Pancreas (tissue), 10 donors: ENCODE measurements at regions not wholly inside any gene's neighbourhood (a gene's known extent, or its start where the extent isn't known, plus 50 kb on each side); places are given as distances from the start of the nearest gene placed in this dataset.

ENCODE experiments used
- ATAC-seq, 4 donors: fragments of 200-7000 bp; cut with Tn5 transposase; one replicate each; pipeline versions ENCODE4 v1.8.0 to v1.9.1; 2020; ENCODE audit warnings: mild to moderate bottlenecking in 4 of 4, moderate library complexity in 4 of 4
- DNase-seq, 6 donors: peaks; one replicate each; pipeline ENCODE4 v3.0.0-alpha.2; 2020
- FAIRE-seq: peaks from 2 replicates; lab custom pipeline; 2012; peaks lifted over from hg19 to GRCh38; lab: Jason Lieb, UNC
- H3K27ac ChIP-seq, 4 donors: fragments of 200-600 bp; sonication (generic); 1 replicate in 3 of 4; 2 replicates in 1 of 4; pipeline versions ENCODE4 v1.5.0 to v1.8.0; 2020
- H3K27me3 ChIP-seq, 4 donors: fragments of 200-600 bp; one replicate each; pipeline ENCODE4 v1.8.0; 2021
- H3K36me3 ChIP-seq, 3 donors: fragments of 200-600 bp; sonication (generic) in 1 of 3; one replicate each; pipeline versions ENCODE4 v1.5.0 to v1.8.0; 2020 to 2021
- H3K4me1 ChIP-seq, 3 donors: fragments of 200-600 bp; one replicate each; pipeline ENCODE4 v1.8.0; 2021
- H3K4me3 ChIP-seq, 4 donors: fragments of 200-600 bp; sonication (generic) in 2 of 4; one replicate each; pipeline versions ENCODE4 v1.5.0 to v1.8.0; 2020 to 2021
- H3K9me3 ChIP-seq, 4 donors: fragments of 200-600 bp; one replicate each; pipeline ENCODE4 v1.8.0; 2021
- WGBS, 2 donors: extraction: QIAGEN DNeasy Blood & Tissue Kit; methylation state at CpG; one replicate each; pipeline ENCODE4 v1.1.7; 2013; 5-methylcytosine and 5-hydroxymethylcytosine counted together
- intact Hi-C, 3 donors: fragments of 100-400 bp; cut with DNase I; formaldehyde crosslinking; loops; one replicate each; pipeline versions ENCODE4 v1.11.1 to v1.14.2; 2022
- TF ChIP-seq, protein P1 (sequence below), 4 donors: fragments of 200-600 bp; sonication (generic) in 3 of 4; IDR thresholded peaks; one replicate each; pipeline versions ENCODE4 v1.5.0 to v1.8.0; 2021; ENCODE audit warnings: antibody characterized with exemption in 4 of 4
- donor health status: healthy with polysubstance abuse.
- donor health status: DM: no; HTN: no; CAD: no; lungs with moderate emphysema.
- donor health status: DM: no; HTN: no; CAD: no.
- donor health status: control.
- donor health status: control.
- donor health status: Bipolar disorder and iron deficiency.
- donor health status: DM: yes; HTN: yes; CAD: no.
- donor health status: DM: no; HTN: no; CAD: no.
- donor health status: DM: no; HTN: no; CAD: no.
- donor health status: DM: yes; HTN: yes; CAD: no.

DNA sequence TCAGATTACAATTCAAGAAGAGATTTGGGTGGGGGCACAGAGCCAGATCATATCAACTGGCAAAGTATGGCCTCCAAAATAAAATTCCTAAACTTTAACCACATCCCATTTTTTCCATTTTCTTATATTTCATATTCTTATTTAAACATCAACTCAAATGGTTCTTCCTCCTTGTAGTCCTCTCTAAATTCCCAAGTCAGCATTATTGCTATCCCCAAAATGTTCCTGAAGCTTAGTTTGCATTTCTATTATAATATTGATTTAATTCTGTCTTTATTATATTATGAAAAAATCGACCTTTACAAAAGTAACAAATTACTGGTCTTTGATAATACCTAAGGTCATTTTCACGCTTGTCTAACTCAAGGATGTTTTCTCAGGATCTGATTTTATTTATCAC lies 67.5 kb downstream of the NPY1R start:
- TF ChIP-seq, protein P1, sequence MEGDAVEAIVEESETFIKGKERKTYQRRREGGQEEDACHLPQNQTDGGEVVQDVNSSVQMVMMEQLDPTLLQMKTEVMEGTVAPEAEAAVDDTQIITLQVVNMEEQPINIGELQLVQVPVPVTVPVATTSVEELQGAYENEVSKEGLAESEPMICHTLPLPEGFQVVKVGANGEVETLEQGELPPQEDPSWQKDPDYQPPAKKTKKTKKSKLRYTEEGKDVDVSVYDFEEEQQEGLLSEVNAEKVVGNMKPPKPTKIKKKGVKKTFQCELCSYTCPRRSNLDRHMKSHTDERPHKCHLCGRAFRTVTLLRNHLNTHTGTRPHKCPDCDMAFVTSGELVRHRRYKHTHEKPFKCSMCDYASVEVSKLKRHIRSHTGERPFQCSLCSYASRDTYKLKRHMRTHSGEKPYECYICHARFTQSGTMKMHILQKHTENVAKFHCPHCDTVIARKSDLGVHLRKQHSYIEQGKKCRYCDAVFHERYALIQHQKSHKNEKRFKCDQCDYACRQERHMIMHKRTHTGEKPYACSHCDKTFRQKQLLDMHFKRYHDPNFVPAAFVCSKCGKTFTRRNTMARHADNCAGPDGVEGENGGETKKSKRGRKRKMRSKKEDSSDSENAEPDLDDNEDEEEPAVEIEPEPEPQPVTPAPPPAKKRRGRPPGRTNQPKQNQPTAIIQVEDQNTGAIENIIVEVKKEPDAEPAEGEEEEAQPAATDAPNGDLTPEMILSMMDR (IDR thresholded peaks at IDR 0.05): no peak
- 34 to 54% methylated on average over 2 of the region's 2 CpGs for WGBS, 2 donors
- Histone ChIP-seq H3K4me1 (no peaks in the 10 kb centered on the region), H3K9me3 (no peaks in the 10 kb centered on the region), H3K27me3 (no peaks in the 10 kb centered on the region), H3K36me3 (no peaks in the 10 kb centered on the region), H3K4me3 (no peak overlapping the region), H3K27ac (no peak overlapping the region)
- no peak for FAIRE-seq
- intact Hi-C loops: no loop called here
- no peak for ATAC-seq
- DNase-seq: no peak

DNA sequence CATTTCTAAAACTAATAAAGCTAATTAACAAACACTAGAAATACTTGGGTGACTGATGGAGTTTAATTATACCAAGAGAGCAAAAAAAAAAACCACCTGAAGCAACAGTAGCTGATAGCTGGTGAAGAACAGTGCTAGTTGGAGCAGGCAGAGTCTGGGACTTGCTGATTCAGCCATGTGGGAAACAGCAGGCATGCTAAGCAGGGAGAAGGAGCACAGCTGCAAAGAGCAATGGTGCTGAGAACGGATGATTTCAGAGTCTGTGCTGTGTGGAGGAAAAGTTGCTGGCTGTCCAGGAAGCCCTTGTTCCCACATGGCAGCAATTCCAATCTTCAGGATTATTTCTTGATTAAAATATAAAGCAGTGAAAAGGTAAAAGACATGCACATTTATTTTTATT lies 68.8 kb downstream of the NPY1R start:
- no peaks in the 10 kb centered on the region for H3K9me3 ChIP-seq
- DNase-seq (no peak), ATAC-seq (no peak), FAIRE-seq (no peak)
- no peaks in the 10 kb centered on the region for H3K36me3 ChIP-seq
- no peak overlapping the region for H3K27ac ChIP-seq
- WGBS, 2 donors: 5 to 6% methylated on average over 1 of the region's 1 CpG
- H3K27me3 ChIP-seq: no peaks in the 10 kb centered on the region
- TF ChIP-seq, protein P1 (IDR thresholded peaks at IDR 0.05): no peak
- no peak overlapping the region for H3K4me3 ChIP-seq
- no peaks in the 10 kb centered on the region for H3K4me1 ChIP-seq
- intact Hi-C loops: no loop called here

DNA sequence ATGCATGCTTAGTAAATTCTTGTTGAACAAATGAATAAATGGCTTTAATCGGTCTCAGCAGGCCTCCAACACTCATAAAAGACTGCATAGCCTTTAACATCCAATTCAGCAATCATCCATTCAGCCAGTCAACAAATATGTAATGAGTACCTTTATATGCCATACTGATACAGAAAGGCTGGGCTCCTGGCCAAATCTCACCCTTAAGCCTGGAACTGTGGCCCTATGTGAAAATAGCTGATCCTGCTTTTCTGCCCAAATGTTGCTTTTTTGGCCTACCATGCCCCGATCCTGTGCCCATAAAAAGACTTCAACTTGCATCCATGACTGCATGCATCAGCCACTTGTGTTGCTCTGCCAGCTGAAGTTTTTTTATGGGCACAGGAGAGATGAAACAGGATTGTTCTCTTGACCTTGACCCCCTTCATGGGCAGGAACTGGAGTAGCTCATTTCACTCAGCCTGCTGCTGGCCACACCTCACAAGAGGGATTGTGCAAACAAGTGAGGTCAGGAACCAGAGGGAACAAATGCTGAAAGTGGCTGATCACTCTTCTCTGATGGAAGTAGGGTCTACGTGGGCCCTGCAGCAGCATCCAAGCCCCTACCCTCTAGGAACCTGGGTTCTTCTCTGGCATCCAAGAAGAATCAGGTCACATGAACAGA lies 75.6 kb downstream of the NPY1R start:
- Histone ChIP-seq H3K4me3 (no peak overlapping the region), H3K4me1 (no peaks in the 10 kb centered on the region), H3K36me3 (no peaks in the 10 kb centered on the region), H3K27me3 (no peaks in the 10 kb centered on the region), H3K9me3 (no peaks in the 10 kb centered on the region), H3K27ac (no peak overlapping the region)
- ATAC-seq (no peak), FAIRE-seq (no peak), DNase-seq (no peak)
- WGBS, 2 donors: 49 to 66% methylated on average over 3 of the region's 3 CpGs
- intact Hi-C loops: no loop called here
- TF ChIP-seq, protein P1 (IDR thresholded peaks at IDR 0.05): no peak

DNA sequence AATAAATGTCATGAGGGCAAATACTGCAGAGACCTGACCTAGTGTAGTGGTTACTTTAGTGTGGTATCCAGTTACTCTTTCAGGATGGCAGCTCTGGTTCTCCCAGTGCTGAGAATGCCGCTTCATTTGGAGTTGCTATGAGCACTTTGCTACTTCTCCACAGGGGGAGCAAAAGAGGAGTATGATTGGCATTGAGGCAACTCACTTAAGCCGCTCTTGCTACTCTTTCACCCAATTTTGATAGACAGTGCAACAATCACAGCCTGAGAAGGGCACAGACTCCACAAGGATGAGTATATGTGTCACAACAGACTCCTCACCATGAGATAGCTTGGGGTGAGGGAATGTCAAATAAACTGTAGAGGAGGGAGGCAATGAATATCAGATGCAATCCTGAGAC lies 81.2 kb downstream of the NPY1R start:
- 44 to 70% methylated on average over 2 of the region's 2 CpGs for WGBS, 2 donors
- ATAC-seq: no peak
- no peak for DNase-seq
- no peaks in the 10 kb centered on the region for H3K27me3 ChIP-seq
- FAIRE-seq: no peak
- TF ChIP-seq, protein P1 (IDR thresholded peaks at IDR 0.05): no peak
- intact Hi-C loops: no loop called here
- no peak overlapping the region for H3K4me3 ChIP-seq
- H3K36me3 ChIP-seq: no peaks in the 10 kb centered on the region
- H3K4me1 ChIP-seq: no peaks in the 10 kb centered on the region
- H3K9me3 ChIP-seq: no peaks in the 10 kb centered on the region
- no peak overlapping the region for H3K27ac ChIP-seq

DNA sequence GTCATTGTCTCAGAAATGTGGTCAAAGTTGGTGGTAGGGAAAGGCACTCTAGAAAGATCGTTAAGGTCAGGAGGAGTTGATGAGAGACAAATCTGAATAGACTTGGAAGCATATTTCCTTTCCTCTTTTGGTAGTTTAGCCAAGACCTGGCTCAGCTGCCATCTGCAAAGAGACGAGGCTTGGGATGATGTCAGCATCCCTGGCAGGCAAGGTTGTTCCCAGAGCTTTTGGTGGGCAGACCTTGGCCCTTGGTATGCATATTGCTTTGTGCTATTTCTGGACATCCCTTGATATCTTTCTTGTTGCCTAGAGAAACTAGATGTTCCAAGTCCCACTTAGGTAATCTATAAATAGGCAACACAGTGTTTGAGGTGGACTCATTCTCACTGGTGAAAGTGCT lies 82.4 kb upstream of the NAF1 start:
- no peaks in the 10 kb centered on the region for H3K27me3 ChIP-seq
- DNase-seq (no peak), FAIRE-seq (no peak), ATAC-seq (no peak)
- no peaks in the 10 kb centered on the region for H3K9me3 ChIP-seq
- H3K4me1 ChIP-seq: no peaks in the 10 kb centered on the region
- H3K36me3 ChIP-seq: no peaks in the 10 kb centered on the region
- no peak overlapping the region for H3K4me3 ChIP-seq
- intact Hi-C loops: no loop called here
- WGBS, 2 donors: 34 to 51% methylated on average over 2 of the region's 2 CpGs
- TF ChIP-seq, protein P1 (IDR thresholded peaks at IDR 0.05): no peak
- no peak overlapping the region for H3K27ac ChIP-seq
